Activated CD4-positive, alpha-beta T cell treated with anti-CD3 and anti-CD28 coated beads, Interleukin-10, Interleukin-2, amounts not matched to agents 100 ng/mL and 50 ng/mL, durations not matched to agents 16 hours and 8 hours (primary cell): ENCODE measurements at regions not wholly inside any gene's neighbourhood (a gene's known extent, or its start where the extent isn't known, plus 50 kb on each side); places are given as distances from the start of the nearest gene placed in this dataset.

ENCODE experiments used
- DNase-seq: peaks from one replicate; pipeline ENCODE4 v3.0.0-alpha.2; 2020

DNA sequence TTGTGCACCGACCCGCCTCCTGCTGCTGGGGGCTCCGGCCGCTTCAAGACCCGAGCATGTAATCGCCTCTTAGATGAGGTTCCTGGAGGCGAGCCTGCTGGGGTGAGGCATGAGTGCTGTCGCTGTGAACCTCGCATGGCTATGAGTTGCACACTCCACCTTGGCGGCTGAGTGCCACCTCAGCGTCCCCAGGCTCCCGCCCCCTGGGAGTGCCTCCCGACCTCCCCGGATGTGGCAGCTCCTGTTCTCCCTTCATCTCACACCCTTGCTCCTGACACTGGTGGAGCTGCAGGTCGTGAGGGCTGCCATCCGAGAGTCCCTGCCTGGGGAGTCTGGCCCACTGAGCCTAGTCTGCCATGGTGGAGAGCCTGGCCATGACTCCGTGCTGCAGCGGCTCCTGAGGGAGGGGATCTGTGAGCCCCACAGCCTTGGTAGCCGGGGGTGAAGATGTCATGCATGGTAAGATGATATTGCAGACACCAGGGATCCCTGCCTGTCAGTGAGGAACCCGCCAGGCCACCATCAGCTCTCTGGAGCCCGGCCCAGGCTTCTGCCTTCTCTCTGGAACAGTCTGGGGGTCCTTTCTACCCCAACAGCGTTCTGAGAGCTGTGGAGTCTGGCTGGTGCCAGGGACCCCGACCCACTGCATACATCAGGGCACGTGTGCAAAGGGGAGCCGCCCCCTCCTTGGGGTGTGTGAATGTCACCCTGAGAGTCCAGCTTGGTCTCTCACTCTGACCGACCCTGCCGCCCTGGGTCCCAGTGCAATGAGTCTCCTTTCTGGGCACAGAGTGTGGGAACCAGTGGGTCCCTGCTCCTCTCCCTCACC is 61.6 kb upstream of the HS6ST1 start:
- no peak for DNase-seq

DNA sequence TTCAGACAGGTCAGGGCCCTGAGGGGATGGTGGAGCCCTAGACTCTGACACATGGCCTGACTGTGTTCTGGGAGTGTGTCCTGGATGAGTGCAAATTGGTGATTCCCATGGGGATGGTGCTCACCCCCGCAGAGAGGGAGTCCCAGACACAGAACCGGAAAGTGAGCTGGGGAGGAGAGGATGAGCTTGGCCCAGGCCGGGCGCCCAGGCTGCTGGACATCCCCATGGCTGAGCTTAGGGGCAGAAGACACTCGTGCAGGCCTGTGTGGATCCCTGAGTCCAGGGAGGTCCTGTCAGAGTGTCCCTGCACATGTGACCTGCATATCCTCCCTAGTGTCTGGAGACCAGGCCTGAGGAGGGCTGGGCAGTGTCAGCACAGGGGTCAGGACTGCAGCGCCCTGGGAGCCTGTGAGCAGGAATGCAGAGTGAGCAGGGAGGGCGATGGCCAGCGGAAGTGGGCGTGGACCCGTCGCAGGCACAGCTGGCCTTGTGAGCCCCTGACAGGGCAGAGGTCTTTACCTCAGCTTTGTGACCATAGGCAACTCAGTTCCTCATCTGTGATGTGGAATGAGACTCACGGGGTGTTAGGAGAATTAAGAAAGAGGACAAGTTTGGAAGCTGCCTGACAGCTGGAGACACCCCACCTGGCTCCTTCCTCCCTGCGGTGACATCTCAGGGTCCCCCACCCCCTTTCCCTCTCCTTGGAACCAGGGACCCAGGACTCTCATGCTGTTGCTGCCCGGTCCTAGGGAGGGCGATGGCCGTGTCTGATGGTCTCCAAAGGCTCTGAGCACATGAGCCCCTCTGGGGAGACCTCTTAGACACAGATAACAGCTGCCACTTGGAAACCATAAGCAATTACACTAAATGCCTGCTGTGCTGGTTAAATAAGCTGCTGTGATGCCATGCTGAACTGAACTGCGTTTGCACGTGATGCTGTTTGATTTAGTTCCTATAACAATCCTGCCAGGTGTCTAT is 62.6 kb upstream of the HS6ST1 start:
- DNase-seq, result no peak

DNA sequence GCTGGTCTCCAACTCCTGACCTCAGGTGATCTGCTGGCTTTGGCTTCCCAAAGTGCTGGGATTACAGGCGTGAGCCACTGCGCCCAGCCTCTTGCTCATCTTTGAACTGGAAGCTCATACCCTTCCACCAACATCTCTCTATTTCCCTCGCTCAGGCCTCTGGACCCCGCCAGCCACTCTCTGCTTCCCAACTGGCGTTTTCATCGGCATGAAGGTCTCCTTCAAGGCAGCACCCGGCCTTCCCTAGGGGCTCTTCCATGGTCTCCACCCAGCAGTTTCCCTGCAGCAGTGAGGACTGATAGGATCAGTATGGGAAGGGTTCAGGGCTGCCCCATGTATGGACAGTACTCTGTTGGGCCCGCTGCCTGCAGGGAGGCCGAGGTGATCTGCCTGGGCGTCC is 65.8 kb upstream of the HS6ST1 start:
- no peak for DNase-seq

DNA sequence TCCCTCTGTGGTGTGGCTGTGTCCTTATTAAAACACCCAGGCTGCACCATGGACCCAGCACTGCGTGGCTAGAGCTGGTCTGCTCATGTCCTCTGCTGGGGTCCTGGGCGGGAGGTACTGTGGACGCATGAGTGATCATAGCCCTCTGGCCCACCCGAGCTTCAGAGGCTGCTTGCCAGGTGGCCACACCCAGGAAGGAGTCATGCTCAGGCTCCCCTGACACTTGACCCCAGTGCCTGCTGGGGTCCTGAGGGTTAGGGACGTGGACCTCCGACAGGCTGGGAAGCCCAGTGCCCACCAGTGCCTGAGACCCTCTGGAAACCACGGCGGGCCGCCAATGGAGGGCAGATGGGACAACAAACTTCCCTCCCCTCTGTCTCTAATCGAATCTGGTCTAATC is 66.3 kb upstream of the HS6ST1 start:
- no peak for DNase-seq

DNA sequence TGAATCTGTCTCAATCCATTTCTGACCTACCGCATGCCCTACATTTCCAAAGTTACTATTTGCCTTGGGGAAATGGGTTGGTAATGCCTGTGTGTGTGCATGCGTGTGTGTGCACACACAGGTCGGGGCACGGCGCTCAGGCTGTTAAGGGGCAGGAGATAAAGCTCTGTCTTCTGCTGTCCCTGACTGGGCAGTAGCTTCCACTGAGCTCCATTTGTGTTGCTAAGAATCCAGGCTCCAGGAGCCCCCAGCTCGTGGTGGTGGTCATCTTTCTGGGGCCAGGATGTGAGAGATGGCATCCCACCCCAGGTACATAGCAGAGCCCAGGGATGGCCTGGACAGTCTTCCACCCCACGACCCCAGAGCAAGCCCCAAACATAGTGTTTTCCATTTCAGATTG is 66.7 kb upstream of the HS6ST1 start:
- DNase-seq, result no peak

DNA sequence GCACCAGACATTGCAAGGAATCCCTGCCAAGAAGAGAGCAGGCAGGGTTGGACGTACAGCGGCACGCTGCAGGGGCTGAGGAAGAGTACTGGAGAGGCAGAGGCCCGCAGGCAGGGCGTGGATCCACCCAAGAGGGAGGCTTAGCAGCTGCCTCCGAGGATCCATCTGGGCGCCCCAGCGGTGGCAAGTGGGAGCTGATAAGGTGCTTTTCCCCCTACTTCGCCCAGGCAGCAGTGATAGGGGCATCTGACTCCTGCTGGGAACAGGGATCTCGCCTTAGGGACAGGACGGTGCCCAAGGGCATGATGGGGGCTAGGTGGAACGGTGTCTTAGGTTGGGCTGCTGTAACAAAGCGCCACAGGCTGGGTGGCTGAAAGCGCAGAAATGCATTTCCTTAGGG is 67.4 kb upstream of the HS6ST1 start:
- no peak for DNase-seq

DNA sequence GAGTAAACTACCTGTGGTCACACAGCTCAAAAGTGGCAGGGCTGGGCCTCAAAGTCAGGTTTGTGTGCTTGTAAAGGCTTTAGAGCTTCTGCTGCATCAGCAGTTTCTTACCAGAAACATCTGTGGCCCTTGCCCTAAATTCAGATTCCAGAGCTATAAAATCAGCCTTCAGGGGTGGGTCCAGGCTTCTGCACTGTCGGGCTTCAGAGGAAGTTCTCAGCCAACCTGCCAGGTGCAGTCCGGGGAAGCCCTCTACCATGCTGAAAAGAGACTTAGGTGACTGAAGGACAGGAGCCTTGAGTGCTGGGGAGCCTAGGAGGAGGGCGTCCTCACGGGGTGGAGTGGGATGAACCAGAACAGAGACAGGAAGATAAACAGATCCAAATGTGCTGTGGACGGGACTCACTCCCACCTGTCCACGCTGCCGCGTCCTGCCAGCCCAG is 69.9 kb upstream of the HS6ST1 start:
- no peak for DNase-seq

DNA sequence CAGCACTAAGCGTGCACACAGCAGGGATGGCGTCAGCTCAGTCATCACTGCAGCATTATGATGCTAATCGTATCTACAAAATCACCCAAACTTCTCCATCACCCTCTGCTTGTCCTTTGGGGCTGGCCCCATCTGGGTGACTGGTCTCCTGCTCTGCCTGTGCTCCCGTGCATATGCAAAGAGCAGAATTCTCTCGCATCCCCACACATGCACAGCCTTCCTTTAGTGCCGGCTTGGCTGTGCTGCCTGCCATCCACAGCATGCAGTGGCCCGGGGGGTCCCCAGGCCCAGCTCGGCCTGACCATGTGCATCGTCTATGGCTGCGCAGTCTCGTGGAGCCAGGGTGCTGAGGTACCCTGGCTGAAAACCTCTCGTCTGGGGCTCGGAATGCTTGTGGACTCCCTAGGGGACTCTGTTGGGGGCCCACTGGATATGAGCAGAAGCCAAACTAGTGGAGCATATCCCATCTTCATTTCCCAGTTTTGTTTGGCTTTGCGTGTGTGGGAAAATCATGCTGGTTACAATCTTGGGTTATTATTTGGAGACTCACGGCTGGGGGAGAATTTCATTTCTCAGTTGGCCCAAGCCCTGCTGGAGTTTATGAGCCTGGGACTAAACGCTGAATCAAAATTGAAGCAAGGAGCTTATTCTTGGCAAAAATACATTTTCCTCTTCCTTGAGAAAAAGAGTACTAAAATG is 70.9 kb upstream of the HS6ST1 start:
- no peak for DNase-seq

DNA sequence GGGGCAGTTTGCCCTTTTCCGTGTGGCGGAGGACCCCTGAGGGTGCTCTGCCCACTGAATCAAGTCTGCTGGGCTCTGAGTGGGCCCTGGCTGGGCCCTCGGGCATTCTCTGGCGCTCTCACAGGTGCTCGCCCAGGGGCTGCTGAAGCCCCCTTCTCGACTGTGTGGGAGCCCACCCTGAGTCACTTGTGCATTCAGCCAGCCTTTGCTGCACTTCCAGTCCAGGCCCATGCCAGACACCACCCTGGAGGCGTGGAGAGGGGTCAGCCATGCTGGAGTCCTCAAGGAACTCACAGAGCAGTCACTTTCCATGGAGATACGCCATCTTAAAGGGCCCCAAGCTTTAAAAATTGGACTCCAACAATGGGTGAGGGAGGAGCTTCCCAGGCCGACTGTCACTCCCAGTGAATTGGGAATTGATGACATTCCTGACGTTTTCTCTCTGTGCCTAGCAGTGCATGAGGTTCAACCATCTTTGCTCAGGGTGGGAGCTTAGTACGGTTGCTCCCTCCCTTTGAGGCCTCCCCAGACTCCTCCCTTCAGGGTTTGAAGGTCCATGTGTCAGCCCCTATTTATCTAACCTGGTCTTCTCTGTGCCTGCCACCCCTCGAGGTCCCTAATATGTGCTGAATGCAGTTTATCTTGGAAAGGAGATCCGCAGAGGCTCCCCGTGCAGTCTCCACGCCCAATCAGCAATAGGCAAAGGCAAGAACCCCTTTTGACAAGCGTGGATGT is 71.8 kb upstream of the HS6ST1 start:
- DNase-seq, result no peak

DNA sequence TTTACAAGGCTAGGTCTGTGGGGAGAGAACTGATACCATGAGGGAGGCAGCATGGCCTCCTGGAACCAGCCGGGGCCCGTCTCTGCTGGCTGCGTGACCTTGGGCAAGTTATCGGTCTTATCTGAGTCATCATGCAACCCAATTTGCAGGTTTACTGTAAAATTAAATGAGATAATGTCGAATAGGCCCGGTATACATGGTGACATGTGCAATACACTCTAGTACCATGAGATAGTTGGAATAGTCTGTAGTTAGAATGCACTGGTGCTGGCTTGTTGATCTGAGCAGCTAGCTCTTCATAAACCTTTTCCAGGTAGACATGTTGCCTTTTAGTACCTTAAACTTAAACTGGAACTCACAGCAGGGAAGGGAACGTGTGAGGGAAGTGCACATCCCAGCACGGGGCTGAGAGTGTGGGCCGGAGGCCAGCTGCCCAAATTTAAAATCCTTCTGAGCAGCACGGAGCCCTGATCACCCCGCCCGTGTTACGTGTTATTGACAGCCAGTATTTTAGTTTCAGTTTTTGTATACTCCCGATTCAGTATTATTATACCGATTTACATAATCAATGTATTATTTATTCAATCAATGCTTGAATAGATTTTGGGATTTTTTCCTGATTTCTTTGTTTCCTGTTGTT is 72.4 kb upstream of the HS6ST1 start:
- no peak for DNase-seq

DNA sequence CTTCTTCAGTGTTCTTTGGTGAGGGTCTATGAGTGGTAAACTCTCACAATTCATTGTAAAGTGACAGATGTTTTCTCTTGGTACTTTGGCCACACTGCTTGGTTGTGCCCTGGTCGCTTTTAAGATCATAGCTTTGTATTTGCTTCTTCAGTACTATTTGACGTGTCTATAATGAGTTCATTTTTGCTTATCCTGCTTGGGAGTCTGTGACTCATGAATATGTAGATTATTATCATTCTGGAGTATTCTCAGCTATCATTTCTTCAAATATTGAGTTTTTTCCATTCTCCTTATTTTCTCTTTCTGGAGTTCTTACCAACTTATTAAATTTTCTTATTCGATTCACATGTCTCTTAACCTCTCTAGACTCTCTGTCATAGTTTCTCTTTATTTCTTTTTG is 73.0 kb upstream of the HS6ST1 start:
- DNase-seq, result no peak

DNA sequence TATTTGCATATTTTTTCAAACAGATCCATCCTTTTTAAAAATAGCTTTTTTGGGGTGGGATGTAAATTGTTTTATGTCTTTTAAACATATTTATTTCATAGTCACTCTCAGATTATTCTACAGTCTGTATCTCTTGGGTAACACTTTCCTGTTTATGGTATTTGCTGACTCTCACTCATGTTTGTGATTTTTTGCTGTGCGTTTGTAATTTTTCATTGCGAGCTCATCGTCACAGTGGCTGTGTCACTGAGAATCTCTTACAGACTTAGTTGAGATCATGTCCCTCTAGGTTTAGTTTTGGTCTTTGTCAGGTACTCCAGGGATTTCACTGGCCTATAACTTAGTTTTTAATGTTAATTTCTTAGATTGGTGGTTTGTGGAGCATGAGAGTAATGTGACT is 73.5 kb upstream of the HS6ST1 start:
- no peak for DNase-seq

DNA sequence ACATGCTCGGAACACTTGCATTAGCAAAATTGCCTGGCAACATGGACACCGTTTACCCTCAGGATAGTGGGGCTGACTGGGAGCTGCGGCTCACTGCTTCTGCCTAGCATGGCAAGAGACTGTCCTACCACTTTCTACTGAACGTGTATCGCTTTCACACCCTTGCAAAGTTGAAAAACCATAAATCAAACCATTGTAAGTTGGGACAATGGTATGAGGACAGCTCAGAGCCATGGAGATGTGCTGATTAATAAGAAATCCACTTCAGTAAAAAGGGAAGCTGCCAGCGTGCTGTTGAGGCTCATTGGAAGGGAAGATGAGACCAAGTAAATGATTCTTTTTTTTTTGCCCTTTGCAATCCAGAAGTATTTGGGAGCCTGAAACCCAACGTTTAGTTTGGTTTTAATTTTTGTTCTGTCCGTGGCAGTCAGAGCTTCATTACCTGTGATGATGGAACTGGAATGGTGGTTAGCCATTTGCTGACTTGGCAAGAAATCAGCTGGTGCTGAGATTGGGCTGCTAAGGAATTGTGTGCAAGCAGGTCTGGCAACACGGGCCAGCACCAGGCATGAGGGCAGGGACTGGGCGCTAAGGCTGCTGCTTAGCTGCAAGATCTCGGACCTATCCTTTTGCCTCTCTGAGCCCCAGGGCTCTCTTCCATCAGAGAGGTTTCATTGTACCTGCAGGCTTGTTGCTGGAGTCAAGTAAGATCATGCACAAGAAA is 75.5 kb upstream of the HS6ST1 start:
- no peak for DNase-seq

DNA sequence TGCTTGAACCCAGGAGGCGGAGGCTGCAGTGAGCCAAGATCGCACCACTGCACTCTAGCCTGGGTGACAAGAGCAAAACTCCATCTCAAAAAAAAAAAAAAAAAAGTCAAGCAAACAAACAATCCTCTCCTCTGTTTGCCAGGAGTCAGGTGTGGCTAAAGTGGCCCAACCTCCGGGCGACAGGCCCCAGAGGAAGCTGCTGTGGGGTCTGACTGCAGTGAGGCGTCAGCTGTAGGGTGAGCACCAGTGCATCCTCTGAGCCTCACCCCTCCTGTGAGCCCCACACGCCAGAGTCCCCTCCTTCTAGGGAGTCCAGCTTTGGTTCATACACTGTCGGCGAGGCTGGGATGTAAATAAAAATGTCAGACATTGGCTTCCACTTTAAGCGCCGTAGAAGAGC is 76.5 kb upstream of the HS6ST1 start:
- no peak for DNase-seq

DNA sequence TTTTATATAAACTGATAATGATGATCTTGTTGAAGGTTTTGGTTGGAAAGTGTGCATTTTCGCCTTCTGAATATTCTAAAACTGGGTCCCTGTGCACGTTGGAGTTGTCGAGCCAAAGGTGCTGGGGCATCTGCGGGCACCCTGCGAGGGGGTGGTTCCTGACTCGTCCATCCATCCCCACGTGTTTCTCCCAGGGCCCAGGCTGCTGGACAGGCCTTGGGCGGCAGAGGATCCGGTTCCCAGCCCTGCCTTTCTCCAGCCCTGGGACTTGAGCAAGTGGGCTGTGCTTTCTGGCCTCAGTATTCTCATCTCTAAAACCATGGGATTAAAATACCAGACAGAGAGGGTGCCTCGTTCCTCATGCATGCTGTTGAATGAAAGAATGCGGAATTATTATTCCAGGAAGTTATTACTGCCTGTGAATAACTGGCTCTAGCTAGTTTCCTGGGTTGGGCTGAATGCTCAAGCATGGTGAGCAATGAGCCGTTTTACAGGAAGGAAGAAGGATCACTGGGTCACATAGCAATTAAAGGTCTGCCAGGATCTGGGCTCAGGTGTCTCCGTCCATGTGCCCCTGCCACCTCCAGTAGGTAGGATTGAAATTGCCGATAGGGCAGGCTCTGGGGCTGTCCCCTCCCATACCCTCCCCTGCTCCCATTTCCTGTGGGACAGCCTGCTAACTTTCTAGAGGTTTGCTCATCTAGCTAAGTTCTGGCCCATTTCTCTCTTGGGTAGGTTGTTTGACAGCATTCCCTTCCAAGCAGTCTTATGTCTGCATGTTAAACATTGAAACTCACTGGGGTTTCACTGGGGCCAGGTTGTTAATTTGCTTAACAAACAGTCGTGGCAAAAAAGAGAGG is 77.2 kb upstream of the HS6ST1 start:
- DNase-seq, result no peak

DNA sequence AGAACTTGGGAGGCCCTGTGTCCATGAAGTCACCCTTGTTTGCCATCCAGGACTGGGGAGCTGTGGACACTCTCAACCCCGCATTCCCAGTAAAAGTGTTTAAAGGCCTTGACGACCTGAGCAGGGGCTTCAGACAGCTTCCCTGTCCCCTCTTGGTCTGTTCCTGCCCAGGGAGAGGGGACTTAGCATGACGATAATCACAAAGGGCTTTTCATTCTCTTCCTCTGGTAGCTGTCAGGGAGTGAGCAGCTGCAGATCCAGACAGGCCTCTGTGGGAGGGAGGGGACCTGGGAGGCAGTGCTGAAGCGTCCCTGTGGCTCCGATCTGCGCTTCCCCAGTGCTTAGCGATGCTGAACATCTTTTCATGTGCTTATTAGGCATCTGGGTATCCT is 77.8 kb upstream of the HS6ST1 start:
- no peak for DNase-seq

DNA sequence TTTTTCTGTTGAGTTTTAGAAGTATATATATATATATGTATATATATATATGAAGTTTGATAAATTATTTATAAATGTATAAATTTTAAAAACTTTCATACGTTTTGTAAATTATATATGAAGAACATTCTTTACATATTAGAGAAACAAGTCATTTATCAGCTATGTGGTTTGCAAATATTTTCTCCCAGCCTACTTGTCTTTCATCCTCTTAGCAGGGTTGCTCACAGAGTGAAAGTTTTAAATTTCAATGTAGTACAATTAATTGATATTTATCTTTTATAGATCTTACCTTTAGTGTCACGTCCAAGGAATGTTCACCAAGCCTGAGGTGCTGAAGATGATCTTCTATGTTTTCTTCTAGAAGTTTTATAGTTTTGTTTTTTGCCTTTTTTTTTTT is 78.3 kb upstream of the HS6ST1 start:
- no peak for DNase-seq

DNA sequence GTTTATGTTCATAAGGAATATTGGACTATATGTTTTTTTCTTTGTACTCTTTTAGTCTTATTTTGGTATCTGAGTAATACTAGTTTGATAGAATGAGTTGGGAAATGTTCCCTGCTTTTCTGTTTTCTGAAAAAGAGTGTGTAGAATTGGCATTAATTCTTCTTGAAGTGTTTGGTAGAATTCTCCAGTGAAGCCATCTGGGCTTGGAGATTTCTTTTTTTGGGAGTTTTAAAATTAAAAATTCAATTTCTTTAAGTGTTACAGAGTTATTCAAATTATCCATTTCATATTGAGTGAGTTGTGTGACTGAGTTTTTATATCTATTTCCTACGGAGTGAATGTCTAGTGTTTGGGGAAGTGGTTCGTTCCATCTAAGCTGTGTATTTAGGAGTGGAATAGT is 80.6 kb upstream of the HS6ST1 start:
- DNase-seq, result no peak

DNA sequence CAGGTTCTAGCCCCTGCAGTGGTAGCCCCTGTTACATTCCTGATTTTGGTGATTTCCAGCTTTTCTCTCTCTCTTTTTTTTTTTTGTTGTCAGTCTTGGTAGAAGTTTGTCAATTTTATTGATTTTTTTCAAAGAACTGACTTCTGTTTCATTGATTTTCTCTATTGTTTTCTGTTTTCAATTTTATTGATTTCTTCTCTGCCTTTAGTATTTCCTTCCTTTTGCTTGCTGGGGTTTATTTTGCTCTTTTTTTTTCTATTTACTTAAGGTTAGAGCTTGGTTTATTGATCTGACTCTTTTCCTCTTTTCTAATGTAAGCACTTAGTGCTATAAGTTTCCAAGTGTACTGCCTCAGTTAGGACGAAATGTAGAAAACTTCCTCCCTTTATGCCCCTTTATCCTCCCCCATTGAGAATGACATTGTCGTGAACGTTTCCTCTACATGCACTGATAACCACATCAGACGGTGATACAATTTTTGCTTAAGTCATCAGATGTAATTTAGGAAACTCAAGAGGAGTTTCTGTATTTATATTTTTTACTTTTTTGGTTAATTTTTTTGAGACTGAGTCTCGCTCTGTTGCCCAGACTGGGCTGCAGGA is 81.1 kb upstream of the HS6ST1 start:
- no peak for DNase-seq

DNA sequence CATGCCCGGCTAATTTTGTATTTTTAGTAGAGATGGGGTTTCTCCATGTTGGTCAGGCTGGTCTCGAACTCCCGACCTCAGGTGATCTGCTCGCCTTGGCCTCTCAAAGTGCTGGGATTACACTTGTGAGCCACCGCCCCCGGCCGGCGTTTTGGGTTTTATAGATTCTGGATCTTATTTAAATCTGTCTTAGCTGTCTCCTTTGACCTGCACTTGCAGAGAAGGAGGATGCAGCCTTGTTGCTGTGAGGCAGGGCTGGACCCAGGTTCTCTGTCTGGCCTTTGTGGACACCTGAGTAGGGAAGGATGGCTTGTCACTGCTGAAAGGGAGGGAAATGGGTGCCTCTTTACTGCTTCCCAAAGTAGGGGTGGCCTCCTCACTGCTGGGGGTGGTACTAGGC is 83.0 kb upstream of the HS6ST1 start:
- no peak for DNase-seq
